ENCODE measurements at regions not wholly inside any gene's neighbourhood (a gene's known extent, or its start where the extent isn't known, plus 50 kb on each side); places are given as distances from the start of the nearest gene placed in this dataset.

DNA sequence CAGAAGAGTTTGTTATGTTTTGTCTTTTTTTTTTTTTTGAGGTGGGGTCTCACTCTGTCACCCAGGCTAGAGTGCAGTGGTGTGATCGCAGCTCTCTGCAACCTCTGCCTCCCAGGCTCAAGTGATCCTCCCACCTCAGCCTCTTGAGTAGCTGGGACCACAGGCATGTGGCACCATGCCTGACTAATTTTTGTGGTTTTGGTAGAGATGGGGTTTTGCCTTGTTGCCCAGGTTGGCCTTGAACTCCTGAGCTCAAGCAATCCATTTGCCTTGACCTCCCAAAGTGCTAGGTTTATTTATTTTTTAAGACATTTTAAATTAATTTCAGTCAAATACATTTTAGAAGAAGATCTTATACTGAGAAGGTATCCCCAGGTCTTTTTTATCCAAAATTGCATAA lies 366.7 kb downstream of the KCNJ2 start:
- TF ChIP-seq, protein P1, sequence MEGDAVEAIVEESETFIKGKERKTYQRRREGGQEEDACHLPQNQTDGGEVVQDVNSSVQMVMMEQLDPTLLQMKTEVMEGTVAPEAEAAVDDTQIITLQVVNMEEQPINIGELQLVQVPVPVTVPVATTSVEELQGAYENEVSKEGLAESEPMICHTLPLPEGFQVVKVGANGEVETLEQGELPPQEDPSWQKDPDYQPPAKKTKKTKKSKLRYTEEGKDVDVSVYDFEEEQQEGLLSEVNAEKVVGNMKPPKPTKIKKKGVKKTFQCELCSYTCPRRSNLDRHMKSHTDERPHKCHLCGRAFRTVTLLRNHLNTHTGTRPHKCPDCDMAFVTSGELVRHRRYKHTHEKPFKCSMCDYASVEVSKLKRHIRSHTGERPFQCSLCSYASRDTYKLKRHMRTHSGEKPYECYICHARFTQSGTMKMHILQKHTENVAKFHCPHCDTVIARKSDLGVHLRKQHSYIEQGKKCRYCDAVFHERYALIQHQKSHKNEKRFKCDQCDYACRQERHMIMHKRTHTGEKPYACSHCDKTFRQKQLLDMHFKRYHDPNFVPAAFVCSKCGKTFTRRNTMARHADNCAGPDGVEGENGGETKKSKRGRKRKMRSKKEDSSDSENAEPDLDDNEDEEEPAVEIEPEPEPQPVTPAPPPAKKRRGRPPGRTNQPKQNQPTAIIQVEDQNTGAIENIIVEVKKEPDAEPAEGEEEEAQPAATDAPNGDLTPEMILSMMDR (IDR thresholded peaks at IDR 0.05; ENCODE audit: low read length) = no peak
- TF ChIP-seq EZH2 (IDR thresholded peaks at IDR 0.05; ENCODE audit: borderline replicate concordance, low read length) = no peak

Measured in OCI-LY1 (cell line).